Loucy (cell line): ENCODE measurements at regions not wholly inside any gene's neighbourhood (a gene's known extent, or its start where the extent isn't known, plus 50 kb on each side); places are given as distances from the start of the nearest gene placed in this dataset.
A peak's percentile ranks its signal among the peaks of the same experiment; 100 is the strongest.

ENCODE experiments used
- H2AFZ ChIP-seq: fragments of 200-600 bp; sonication (generic); 2 replicates; pipeline ENCODE4 v1.6.0; 2016; ENCODE audit warnings: antibody characterized with exemption, mild to moderate bottlenecking, low read length, moderate library complexity
- H3F3A ChIP-seq: fragments of 200-600 bp; 2 replicates; pipeline ENCODE4 v1.6.0; 2016; ENCODE audit warnings: antibody characterized with exemption, low read depth, mild to moderate bottlenecking
- H3K27me3 ChIP-seq: fragments of 200-600 bp; sonication (generic); 2 replicates; pipeline ENCODE4 v1.6.1; 2014; ENCODE audit warnings: low read length, mild to moderate bottlenecking; ENCODE audit not compliant: insufficient read depth, poor library complexity, severe bottlenecking
- H3K36me3 ChIP-seq: fragments of 200-600 bp; sonication (generic); 2 replicates; pipeline ENCODE4 v1.6.1; 2016; ENCODE audit warnings: low read length; ENCODE audit not compliant: insufficient read depth
- H3K4me1 ChIP-seq: fragments of 200-600 bp; sonication (generic); 2 replicates; pipeline ENCODE4 v1.5.1; 2014; ENCODE audit warnings: low read length, mild to moderate bottlenecking; ENCODE audit not compliant: insufficient read depth, poor library complexity, severe bottlenecking
- H3K4me2 ChIP-seq: fragments of 200-600 bp; sonication (generic); 2 replicates; pipeline ENCODE4 v1.6.0; 2014; ENCODE audit warnings: antibody characterized with exemption, low read length, low read depth, mild to moderate bottlenecking; ENCODE audit not compliant: poor library complexity, severe bottlenecking
- H3K4me3 ChIP-seq: fragments of 200-600 bp; sonication (generic); 2 replicates; pipeline ENCODE4 v1.5.1; 2014; ENCODE audit warnings: low read length, mild to moderate bottlenecking, mixed read lengths; ENCODE audit not compliant: poor library complexity, severe bottlenecking
- H3K79me2 ChIP-seq: fragments of 200-600 bp; sonication (generic); 2 replicates; pipeline ENCODE4 v1.6.1; 2014; ENCODE audit warnings: low read length; ENCODE audit not compliant: insufficient read depth
- H3K9ac ChIP-seq: fragments of 200-600 bp; sonication (generic); 2 replicates; pipeline ENCODE4 v1.6.0; 2014; ENCODE audit warnings: mild to moderate bottlenecking, low read depth, low read length, moderate library complexity; ENCODE audit not compliant: poor library complexity, severe bottlenecking
- H3K9me2 ChIP-seq: fragments of 200-600 bp; sonication (generic); replicated peaks from 2 replicates; pipeline ENCODE4 v1.6.1; 2016; ENCODE audit warnings: low read depth, low read length, mixed read lengths
- H3K9me3 ChIP-seq: fragments of 200-600 bp; sonication (generic); 2 replicates; pipeline ENCODE4 v1.6.1; 2014; ENCODE audit warnings: mild to moderate bottlenecking, antibody characterized with exemption, low read length, low read depth; ENCODE audit not compliant: insufficient read depth
- H4K20me1 ChIP-seq: fragments of 200-600 bp; sonication (generic); 2 replicates; pipeline ENCODE4 v1.6.0; 2014; ENCODE audit warnings: antibody characterized with exemption, low read length, mild to moderate bottlenecking; ENCODE audit not compliant: insufficient read depth, poor library complexity, severe bottlenecking
- CTCF ChIP-seq: fragments of 200-600 bp; sonication (generic); conservative IDR thresholded peaks from 2 replicates; pipeline ENCODE4 v1.5.1; 2014; ENCODE audit warnings: mild to moderate bottlenecking, antibody characterized with exemption, low read length
- EZH2phosphoT487 ChIP-seq: fragments of 200-600 bp; IDR thresholded peaks from 2 replicates; pipeline ENCODE4 v1.6.1; 2018; ENCODE audit warnings: antibody characterized with exemption, mild to moderate bottlenecking, moderate library complexity, borderline replicate concordance

DNA sequence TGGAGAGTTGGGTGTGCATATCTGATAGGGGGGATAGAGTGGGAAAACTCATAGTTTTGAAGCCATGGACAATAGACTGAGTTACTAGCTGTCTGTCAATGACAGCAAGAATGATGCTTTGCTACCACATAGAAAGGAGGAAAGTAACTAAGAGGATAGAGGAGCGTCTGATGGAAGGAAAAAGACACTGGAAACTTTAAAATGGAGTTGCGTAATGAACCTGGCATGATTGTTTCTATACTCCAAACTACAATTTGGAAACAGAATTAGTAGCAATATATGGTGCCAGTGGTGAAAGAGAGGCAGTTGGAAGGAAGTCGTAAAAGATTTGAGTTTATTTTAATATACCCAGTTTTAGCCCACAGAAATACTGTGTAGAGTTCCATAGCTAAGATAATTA is 163.6 kb downstream of the TUSC7 start:
- Histone ChIP-seq H3F3A (no peaks in the 10 kb centered on the region), H3K4me1 (peaks cover 5% of the 10 kb centered on the region)
- no peak for TF ChIP-seq CTCF
- TF ChIP-seq EZH2phosphoT487, result no peak

DNA sequence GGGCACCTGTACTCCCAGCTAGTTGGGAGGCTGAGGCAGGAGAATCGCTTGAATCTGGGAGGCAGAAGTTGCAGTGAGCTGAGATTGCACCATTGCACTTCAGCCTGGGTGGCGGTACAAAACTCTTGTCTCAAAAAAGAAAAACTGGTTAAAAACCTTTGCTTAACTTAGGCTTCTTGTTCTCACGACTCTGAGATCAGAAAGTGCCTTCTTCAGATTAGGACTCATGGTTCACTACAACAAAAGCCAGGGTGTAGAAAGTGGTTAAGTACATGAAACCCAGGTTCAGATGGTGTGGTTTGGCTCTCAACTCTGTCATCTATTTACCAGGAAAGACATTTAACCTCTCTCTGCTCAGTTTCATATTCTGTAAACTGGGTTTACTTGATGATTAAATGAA is 168.4 kb downstream of the TUSC7 start:
- Histone ChIP-seq H3F3A (no peaks in the 10 kb centered on the region), H3K27me3 (no peaks in the 10 kb centered on the region), H3K79me2 (no peaks in the 10 kb centered on the region), H3K4me3 (no peak overlapping the region), H2AFZ (no peak overlapping the region), H3K4me1 (peaks cover 3% of the 10 kb centered on the region), H3K4me2 (no peak overlapping the region), H3K9me3 (no peaks in the 10 kb centered on the region), H3K9ac (no peak overlapping the region), H4K20me1 (no peaks in the 10 kb centered on the region), H3K9me2 (no peaks in the 10 kb centered on the region), H3K36me3 (no peaks in the 10 kb centered on the region)
- TF ChIP-seq CTCF (no peak), EZH2phosphoT487 (no peak)

More for the DNA sequence above, 163.6 kb downstream of the TUSC7 start:
- Histone ChIP-seq H4K20me1 (no peaks in the 10 kb centered on the region), H3K9ac (no peak overlapping the region), H3K4me2 (no peak overlapping the region), H3K9me3 (no peaks in the 10 kb centered on the region), H3K4me3 (no peak overlapping the region), H3K36me3 (no peaks in the 10 kb centered on the region), H3K9me2 (no peaks in the 10 kb centered on the region), H3K27me3 (no peaks in the 10 kb centered on the region), H2AFZ (0 out of 2 replicates have a peak overlapping the region, but pooled peaks have one; percentile 7), H3K79me2 (no peaks in the 10 kb centered on the region)

DNA sequence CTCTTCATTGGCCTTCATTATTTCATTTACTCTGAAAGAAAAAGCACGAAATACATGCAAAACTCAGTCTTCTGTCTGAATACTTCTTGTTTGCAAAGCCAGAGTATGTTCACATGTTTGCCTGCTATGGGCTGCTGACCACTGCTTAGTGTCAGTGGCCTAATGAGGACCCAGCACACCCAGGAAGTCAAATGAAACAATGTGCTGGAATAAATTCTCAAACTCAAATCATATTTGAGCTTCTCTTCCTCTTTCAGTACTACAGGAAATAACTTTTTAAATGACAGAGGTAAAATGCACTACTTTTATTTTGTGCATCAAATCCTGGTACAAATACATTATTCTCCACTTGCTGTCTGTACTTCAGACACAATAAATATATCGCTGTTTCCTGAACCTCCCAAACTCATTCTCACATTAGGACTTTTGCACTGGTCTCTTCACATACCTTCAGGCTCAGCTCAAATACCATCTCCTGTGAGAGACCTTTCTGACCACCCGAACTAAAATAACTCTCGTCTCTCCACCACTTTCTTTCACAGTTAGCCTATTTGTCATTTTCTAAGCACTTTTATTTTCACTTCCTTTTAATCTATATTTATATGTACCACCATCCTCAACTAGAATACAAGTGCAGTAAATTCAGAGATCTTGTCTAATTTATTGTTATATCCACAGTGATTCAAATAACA is 176.8 kb downstream of the TUSC7 start:
- H4K20me1 ChIP-seq, result no peaks in the 10 kb centered on the region
- H3K9me2 ChIP-seq, result no peaks in the 10 kb centered on the region
- H3K36me3 ChIP-seq, result no peaks in the 10 kb centered on the region
- H3K9ac ChIP-seq, result no peak overlapping the region
- no peaks in the 10 kb centered on the region for H3F3A ChIP-seq
- H3K9me3 ChIP-seq, result no peaks in the 10 kb centered on the region
- H3K27me3 ChIP-seq, result no peaks in the 10 kb centered on the region
- H3K4me1 ChIP-seq, result no peaks in the 10 kb centered on the region
- H2AFZ ChIP-seq, result no peak overlapping the region
- H3K4me2 ChIP-seq, result no peak overlapping the region
- no peak overlapping the region for H3K4me3 ChIP-seq
- H3K79me2 ChIP-seq, result no peaks in the 10 kb centered on the region
- TF ChIP-seq EZH2phosphoT487 (no peak), CTCF (no peak)
